NT2/D1 (cell line): ENCODE measurements at regions not wholly inside any gene's neighbourhood (a gene's known extent, or its start where the extent isn't known, plus 50 kb on each side); places are given as distances from the start of the nearest gene placed in this dataset.

Source experiments
- SUZ12 ChIP-seq: IDR thresholded peaks from 2 replicates; pipeline ENCODE4 v1.6.1; 2011; ENCODE audit not compliant: insufficient read length, insufficient read depth; ENCODE audit errors: extremely low read depth
- YY1 ChIP-seq: IDR thresholded peaks from 2 replicates; pipeline ENCODE4 v1.6.1; 2011; ENCODE audit not compliant: insufficient read length, insufficient read depth
- ZNF274 ChIP-seq: IDR thresholded peaks from 2 replicates; pipeline ENCODE4 v1.6.1; 2011; ENCODE audit warnings: mild to moderate bottlenecking, low read depth, low read length

DNA sequence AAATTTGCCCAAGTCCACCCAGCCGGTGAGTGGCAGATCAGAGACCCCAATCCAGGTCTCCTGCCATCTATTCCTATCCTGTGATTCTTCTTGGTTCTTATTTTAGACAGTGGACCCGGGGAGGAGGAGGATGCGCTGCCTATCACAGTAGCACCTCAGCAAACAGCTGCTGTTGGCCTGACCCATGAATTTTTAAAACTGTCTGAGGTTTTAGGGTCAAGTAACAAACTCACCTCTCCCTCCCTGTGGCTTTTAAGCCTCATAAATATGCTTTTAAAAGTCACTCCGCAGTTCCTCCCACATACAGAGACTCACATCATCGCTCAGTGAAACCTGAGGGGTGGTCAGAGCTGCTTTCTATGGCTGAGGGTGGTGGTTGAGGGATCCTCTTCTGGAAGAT is 128.6 kb downstream of the NAV1 start:
- TF ChIP-seq SUZ12 (no peak), ZNF274 (no peak), YY1 (no peak)
